Kidney (tissue), 13 donors: ENCODE measurements at regions not wholly inside any gene's neighbourhood (a gene's known extent, or its start where the extent isn't known, plus 50 kb on each side); places are given as distances from the start of the nearest gene placed in this dataset.

Experiments used
- DNase-seq, 5 donors: peaks; one replicate each; pipeline ENCODE4 v3.0.0-alpha.2; 2013 to 2020
- FAIRE-seq: peaks from 2 replicates; lab custom pipeline; 2012; peaks lifted over from hg19 to GRCh38; lab: Jason Lieb, UNC
- H3K27ac ChIP-seq, 2 donors: one replicate each; pipeline ENCODE4 v1.7.0; 2013; ENCODE audit warnings: low read depth in 2 of 2, low read length in 2 of 2, inconsistent platforms in 1 of 2
- H3K27me3 ChIP-seq: one replicate; pipeline ENCODE4 v1.7.1; 2013; ENCODE audit warnings: low read length, inconsistent platforms; ENCODE audit not compliant: control insufficient read depth, insufficient read depth
- H3K36me3 ChIP-seq, 3 donors: one replicate each; pipeline versions ENCODE4 v1.7.0 to v1.7.1; 2013; ENCODE audit warnings: low read length in 3 of 3, control low read depth in 1 of 3, inconsistent platforms in 1 of 3; ENCODE audit not compliant: insufficient read depth in 3 of 3, control insufficient read depth in 2 of 3
- H3K4me1 ChIP-seq, 3 donors: one replicate each; pipeline versions ENCODE4 v1.7.0 to v1.7.1; 2013; ENCODE audit warnings: low read length in 3 of 3, inconsistent platforms in 1 of 3, low read depth in 1 of 3; ENCODE audit not compliant: control insufficient read depth in 2 of 3, insufficient read depth in 2 of 3
- H3K4me3 ChIP-seq, 3 donors: one replicate each; pipeline versions ENCODE4 v1.7.0 to v1.8.1; 2013; ENCODE audit warnings: low read length in 3 of 3, control low read depth in 1 of 3, inconsistent platforms in 1 of 3
- H3K9ac ChIP-seq, 3 donors: one replicate each; pipeline versions ENCODE4 v1.7.0 to v1.7.1; 2013; ENCODE audit warnings: low read length in 3 of 3, control low read depth in 1 of 3, inconsistent platforms in 1 of 3
- H3K9me3 ChIP-seq, 3 donors: one replicate each; pipeline versions ENCODE4 v1.7.0 to v1.7.1; 2013; ENCODE audit warnings: low read length in 3 of 3, control low read depth in 1 of 3, inconsistent platforms in 1 of 3; ENCODE audit not compliant: control insufficient read depth in 2 of 3, insufficient read depth in 1 of 3
- intact Hi-C: fragments of 100-400 bp; cut with DNase I; formaldehyde crosslinking; loops from one replicate; pipeline ENCODE4 v1.11.1; 2022
- TF ChIP-seq, protein P1 (sequence below): IDR thresholded peaks from 3 replicates; pipeline ENCODE4 v1.5.1; 2012; ENCODE audit warnings: mild to moderate bottlenecking, moderate library complexity, borderline replicate concordance; ENCODE audit not compliant: insufficient read depth; ENCODE audit errors: extremely low read depth
- donor health status: control.
- donor health status: control.
- donor health status: control.
- donor health status: control.
- donor health status: control.
- donor health status: DM: yes; HTN: yes; CAD: no.
- donor health status: Normal renal cell carcinoma (clear cell type).

DNA sequence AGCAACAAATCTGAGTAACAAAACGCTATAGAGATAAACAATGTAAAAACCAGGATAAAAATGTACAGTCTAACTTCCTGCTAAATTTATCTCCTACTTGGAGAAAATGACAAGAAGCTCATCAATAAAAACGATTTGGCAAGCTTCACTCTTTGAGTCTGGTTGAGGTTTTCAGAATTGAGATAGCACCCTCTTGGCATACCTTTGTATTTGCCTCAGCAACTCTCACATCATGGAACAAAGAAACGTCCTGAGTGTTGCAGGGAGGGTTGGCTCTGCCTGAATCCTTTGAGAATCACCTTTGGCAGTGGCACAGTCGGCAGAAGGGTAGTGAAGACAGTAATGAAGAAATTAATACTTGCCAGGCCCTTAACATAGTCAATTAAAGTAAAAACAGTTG lies 430.6 kb downstream of the GRB14 start:
- TF ChIP-seq, protein P1, sequence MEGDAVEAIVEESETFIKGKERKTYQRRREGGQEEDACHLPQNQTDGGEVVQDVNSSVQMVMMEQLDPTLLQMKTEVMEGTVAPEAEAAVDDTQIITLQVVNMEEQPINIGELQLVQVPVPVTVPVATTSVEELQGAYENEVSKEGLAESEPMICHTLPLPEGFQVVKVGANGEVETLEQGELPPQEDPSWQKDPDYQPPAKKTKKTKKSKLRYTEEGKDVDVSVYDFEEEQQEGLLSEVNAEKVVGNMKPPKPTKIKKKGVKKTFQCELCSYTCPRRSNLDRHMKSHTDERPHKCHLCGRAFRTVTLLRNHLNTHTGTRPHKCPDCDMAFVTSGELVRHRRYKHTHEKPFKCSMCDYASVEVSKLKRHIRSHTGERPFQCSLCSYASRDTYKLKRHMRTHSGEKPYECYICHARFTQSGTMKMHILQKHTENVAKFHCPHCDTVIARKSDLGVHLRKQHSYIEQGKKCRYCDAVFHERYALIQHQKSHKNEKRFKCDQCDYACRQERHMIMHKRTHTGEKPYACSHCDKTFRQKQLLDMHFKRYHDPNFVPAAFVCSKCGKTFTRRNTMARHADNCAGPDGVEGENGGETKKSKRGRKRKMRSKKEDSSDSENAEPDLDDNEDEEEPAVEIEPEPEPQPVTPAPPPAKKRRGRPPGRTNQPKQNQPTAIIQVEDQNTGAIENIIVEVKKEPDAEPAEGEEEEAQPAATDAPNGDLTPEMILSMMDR: no peak
- no peak for FAIRE-seq
- no peak overlapping the region for H3K27ac ChIP-seq
- H3K27me3 ChIP-seq: no peaks in the 10 kb centered on the region
- intact Hi-C loops: no loop called here
- H3K36me3 ChIP-seq: no peaks in the 10 kb centered on the region
- no peak overlapping the region for H3K4me3 ChIP-seq
- no peak overlapping the region for H3K9ac ChIP-seq
- no peaks in the 10 kb centered on the region for H3K9me3 ChIP-seq
- no peak for DNase-seq
- H3K4me1 ChIP-seq: no peaks in the 10 kb centered on the region

- no peak for FAIRE-seq
- no peak for DNase-seq
- H3K9ac ChIP-seq: no peak overlapping the region
- no peak overlapping the region for H3K27ac ChIP-seq
- no peaks in the 10 kb centered on the region for H3K4me1 ChIP-seq
- no peaks in the 10 kb centered on the region for H3K9me3 ChIP-seq
- no peak overlapping the region for H3K4me3 ChIP-seq
- no peaks in the 10 kb centered on the region for H3K27me3 ChIP-seq
- TF ChIP-seq, protein P1: no peak
- intact Hi-C loops: no loop called here
- H3K36me3 ChIP-seq: no peaks in the 10 kb centered on the region
Observed at GRCh38 chr2:164189851-164190250, 431.4 kb downstream of the GRB14 start.

DNA sequence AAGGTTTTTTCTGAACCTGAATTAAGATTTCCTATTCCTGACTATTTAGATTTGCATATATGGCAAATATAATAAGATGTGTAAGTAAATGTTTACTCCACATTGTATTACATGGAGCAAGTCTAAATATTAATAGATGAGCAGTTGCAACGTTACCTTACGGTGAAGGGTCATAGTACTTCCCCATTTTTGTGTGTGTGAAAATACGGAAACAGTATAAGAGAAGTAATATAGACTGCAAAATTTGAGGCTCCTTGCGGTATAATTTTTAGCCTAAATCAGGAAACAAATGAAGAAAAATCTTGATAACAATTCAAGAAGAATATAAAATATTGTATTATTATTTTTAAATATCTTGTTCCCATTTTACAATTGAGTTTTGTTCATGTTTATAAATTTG lies 434.2 kb downstream of the GRB14 start:
- TF ChIP-seq, protein P1: no peak
- H3K36me3 ChIP-seq: no peaks in the 10 kb centered on the region
- FAIRE-seq: no peak
- intact Hi-C loops: no loop called here
- H3K9me3 ChIP-seq: no peaks in the 10 kb centered on the region
- no peak overlapping the region for H3K9ac ChIP-seq
- H3K27ac ChIP-seq: no peak overlapping the region
- H3K4me1 ChIP-seq: no peaks in the 10 kb centered on the region
- H3K4me3 ChIP-seq: no peak overlapping the region
- no peaks in the 10 kb centered on the region for H3K27me3 ChIP-seq
- no peak for DNase-seq

DNA sequence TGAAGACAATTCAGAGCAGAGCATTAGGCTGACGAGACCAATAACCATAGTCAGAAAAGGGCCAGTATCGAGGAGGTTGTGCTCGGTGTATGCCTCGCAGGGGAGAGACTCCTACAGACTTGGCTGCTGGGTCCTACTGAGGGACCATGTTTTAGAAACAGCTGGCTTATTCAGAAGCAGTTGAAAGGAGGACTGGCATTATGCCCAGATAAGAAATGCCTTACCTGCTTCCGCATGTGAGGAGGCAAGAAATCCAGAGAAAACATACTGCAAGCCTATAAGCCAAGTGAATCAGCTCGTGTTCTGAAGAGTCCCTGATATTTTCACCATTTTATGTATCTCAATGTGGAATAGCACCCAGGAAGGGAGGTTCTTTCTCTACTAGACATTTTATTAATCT lies 434.7 kb downstream of the GRB14 start:
- FAIRE-seq: no peak
- H3K9ac ChIP-seq: no peak overlapping the region
- intact Hi-C loops: no loop called here
- no peak overlapping the region for H3K4me3 ChIP-seq
- no peaks in the 10 kb centered on the region for H3K27me3 ChIP-seq
- no peaks in the 10 kb centered on the region for H3K36me3 ChIP-seq
- no peak for DNase-seq
- H3K4me1 ChIP-seq: no peaks in the 10 kb centered on the region
- TF ChIP-seq, protein P1: no peak
- H3K9me3 ChIP-seq: no peaks in the 10 kb centered on the region
- H3K27ac ChIP-seq: no peak overlapping the region
